Thyroid gland (tissue), 4 donors: ENCODE measurements at regions not wholly inside any gene's neighbourhood (a gene's known extent, or its start where the extent isn't known, plus 50 kb on each side); places are given as distances from the start of the nearest gene placed in this dataset.

Experiments used
- CTCF ChIP-seq, 6 experiments: fragments of 200-600 bp in 3 of 6; fragments of 450-650 bp in 3 of 6; sonication (generic) in 3 of 6; IDR thresholded peaks; one replicate each; pipeline ENCODE4 v1.5.1; 2016 to 2019; ENCODE audit warnings: antibody characterized with exemption in 6 of 6, mild to moderate bottlenecking in 2 of 6, inconsistent platforms in 1 of 6, moderate library complexity in 1 of 6
- POLR2A ChIP-seq, 2 donors: fragments of 450-650 bp; IDR thresholded peaks; one replicate each; pipeline ENCODE4 v1.6.1; 2017; ENCODE audit warnings: antibody characterized with exemption in 2 of 2, mild to moderate bottlenecking in 2 of 2, moderate library complexity in 1 of 2

- TF ChIP-seq CTCF (IDR thresholded peaks at IDR 0.05) (no peak), POLR2A (IDR thresholded peaks at IDR 0.05) (no peak)
Measured at GRCh38 chr10:2282202-2282601, 544.9 kb upstream of the ADARB2 start.
